GM18499 (cell line): ENCODE measurements at regions not wholly inside any gene's neighbourhood (a gene's known extent, or its start where the extent isn't known, plus 50 kb on each side); places are given as distances from the start of the nearest gene placed in this dataset.

Experiments used
- ATAC-seq: cut with Tn5 transposase; IDR thresholded peaks from one replicate; pipeline ENCODE4 v1.9.1; 2021; ENCODE audit warnings: moderate number of reproducible peaks; ENCODE audit not compliant: insufficient read depth, unreplicated experiment

DNA sequence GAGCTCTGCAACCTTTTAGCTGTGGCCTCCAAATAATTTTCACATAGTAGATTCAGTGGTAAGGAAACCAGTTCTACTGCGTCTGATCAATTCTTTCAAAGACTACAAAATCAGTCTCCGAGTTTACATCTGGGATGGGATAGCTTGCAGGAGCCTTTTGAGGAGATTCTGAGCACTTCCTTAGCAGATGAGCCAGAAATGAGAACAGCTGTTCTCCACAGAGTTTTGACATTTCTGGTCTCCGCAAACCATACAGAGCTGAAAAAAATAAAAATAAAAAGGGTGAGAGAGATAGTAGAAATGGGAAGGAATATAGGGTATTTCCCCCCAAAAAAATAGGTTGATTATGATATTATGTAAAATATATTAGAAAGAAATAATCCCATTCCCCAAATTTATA, 119.3 kb downstream of the LYPLAL1 start:
- ATAC-seq = no peak

DNA sequence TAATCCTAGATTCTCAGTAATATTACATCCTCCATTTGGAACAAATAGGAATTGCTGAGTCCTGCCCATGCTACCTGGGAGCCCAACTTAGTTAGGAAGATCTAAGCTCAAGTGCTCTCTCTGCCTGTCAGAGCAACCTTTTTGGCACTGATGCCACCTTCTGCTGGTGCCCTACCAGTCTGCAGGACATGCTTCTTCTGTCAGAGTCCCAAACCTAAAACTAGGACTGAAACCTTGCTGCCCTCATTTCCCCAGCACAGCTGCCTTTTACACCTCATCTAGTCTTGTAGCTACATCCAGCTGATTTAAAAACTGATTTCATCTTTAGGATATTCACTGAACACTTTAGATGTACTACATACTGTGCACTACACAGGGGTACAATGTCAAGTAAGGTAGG, 118.7 kb downstream of the LYPLAL1 start:
- ATAC-seq = no peak

DNA sequence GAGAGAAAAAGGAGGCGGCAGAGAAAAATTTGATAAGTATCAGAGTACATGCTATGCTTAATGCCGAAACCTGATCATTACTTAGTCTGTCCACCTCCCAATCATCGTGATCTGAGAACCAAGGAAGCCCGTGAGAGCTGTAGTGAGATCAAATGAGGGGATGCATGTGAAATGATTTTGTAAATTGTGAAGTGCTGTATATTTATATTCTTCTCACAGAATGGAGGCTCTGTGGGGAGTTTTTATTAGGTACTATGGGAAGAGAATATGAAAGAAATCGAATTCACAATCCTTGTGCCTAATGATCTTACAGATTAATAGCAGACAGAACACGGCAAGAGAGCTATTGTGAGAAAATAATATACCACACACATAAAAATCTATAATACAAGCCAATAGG, 115.5 kb downstream of the LYPLAL1 start:
- no peak for ATAC-seq

DNA sequence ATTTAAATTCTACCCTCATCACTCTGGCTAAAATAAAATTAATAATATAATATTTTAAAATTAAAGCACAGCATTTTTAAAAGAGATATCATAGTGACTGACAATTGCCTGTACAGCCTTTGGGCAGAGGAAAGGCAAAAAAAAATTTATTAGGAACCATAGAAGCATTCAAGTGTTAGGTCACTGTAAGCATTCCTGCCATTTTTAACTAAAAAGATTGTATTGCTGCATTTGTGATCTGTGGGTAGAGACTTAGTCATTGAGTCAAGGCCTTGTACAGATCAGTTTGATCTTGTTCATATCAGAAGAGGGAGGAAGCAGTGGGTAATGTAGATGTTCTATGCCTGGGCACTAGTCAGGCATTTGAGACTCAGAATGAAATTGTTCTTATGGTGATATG, 109.9 kb downstream of the LYPLAL1 start:
- no peak for ATAC-seq

DNA sequence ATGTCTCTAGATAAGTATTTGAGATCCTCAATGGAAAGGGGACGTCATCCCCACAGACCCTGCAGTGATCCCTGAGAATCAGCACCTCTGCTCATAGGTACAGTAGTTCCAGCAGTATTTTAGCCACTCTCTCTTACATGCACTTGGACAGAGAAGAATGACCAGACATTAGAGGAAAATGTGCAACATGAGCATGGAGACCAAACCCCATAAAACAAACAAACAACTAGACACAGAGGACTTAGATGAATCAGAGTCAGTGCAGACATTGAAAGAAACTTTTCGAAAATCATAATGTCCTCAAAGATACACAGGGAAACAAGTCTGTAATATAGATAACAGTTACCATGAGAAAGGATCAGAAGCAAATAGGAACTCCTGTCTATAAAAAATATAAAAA, 108.2 kb downstream of the LYPLAL1 start:
- no peak for ATAC-seq

DNA sequence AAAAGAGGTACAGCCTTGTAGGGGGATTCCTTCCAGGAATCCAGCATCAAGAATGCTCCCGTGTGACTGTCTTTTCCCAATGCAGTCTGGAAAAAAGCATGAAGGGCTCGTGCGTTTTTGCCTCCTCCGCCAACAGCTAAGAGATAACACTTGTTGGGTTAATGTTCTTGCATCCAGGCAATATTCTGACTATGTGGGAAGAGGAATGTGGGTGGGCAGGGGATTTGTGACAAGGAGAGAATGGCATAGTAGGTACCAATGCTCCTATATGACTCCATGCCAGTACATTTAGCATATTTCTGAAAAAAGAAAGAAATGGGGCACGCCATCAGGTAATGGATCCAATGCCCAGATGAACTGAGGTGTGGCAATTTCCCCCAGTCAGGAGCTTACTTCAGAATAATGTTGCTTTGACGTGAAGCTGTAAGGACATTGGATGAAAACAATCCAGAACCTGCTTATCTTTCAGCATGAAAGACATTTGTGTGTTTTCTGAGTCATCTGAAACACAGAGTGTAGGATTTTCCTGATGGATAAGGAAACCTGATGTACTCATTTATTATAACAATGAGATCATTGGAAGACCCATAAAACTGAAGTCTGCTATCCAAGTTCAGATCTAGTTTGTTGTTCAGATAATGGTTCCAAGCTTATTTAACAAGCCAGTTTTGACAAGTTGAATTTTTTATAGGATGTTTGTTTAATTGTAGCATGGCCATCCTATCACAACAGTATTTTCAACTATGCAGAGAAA, 105.5 kb downstream of the LYPLAL1 start:
- ATAC-seq = no peak

DNA sequence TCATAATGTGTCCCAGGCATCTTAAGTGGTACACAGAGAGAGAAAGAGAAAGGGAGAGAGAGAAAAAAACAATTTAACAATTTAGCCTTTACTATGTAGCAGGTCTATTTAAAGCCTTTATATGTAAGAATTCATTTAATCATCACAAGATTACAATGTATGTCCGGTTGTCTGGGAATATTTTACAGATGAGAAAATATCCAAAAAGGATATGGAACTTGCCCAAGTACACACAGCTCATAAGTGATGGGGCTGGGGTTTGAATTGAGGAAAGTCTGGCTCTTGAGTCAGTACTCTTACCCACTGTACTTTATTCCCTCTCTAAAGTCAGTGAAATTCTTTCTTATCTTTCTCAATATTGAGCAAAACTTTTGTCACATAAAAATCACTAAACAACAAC, 104.6 kb downstream of the LYPLAL1 start:
- ATAC-seq = no peak

DNA sequence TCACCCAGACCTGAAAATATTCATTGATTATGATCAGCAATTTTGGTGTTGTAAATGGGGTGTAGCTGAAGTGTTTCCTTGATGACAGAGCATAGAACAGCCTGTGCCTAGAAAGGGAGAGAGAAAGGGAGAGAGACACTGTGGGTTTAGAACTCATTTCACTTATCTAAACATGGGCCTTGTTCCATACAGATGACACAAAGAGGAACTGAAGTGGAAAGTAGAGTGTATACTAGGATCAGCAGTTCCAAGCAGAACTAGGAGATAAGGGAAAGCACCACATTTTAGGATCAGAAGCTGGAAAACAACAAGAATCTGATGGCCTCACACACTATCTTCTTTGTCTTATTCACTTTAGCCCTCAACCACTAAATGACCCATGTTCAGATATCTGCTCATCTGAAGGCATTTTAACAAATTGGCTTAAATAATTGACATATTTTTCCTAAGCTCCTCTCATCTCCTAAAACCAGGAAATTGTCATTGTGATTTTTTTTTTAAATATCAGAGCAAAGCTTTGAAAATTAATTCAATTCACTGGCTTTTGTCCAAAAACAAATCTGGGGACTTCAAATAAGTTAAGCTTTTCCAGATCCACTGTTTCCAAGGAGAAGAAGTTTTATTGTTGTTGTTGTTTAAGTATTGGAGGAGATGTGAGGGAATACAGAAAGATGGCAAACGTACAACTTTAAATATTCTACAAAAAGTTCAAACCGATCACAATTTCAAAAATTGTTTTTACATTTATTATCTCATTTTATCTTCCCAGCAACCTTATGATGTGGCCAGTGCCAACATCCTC, 103.8 kb downstream of the LYPLAL1 start:
- no peak for ATAC-seq

DNA sequence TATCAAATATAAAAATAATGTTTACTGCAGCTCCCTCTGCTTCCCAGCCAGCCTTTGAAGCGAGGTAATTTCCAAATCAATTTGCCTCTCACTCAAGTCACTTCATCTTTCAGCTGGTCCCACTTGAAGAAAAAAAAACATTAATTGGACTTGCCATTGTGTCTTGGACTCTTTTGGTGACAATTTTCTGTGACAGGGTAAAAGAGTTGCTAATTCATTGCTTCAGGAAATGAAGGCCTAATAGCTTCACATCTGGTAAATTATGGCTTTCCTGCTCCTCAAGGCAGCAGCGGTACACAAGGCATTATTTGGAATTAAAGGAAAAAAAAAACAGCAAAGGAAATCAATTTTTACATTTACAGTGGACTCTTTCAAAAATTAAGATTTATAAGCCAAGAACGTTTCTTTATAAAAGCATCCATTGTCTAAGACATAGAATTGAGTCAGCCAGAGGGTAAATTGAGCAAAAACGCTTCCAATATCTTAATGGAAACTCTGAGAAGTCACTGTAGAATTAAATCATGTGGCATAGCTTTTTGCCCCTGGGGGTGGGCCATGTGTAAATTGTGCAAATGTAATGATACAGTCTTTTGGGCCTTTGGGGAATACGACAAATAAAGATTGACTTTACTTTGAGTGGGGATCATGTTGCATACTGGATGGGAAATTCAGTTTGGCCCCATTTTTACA, 102.5 kb downstream of the LYPLAL1 start:
- no peak for ATAC-seq

DNA sequence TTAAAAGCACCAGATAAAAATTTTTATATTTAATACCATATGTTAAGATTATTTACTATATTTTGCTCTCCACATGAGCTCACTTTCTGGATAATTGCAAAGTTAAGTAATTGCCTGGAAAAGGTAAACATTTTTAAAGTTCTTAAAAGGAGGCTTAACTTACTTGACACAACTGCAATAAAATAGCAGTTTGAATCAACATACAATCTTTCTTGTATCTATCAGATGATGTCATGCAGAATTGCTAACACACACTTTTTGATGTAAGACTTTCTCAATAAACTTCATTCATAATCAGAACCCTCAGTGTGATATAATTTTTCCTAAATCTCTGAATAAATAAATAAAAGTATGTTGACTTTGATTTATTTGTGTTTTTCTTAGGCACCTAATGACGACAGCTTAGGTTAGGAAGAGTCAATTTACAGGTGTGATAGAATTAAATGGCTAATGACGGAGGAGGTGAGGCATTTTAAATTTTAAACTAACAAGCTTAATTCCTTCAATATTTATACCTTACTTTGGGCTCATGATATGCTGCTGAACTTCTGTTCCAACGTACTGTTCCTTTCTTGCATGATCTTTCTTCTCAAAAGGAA, 99.5 kb downstream of the LYPLAL1 start:
- ATAC-seq = no peak

DNA sequence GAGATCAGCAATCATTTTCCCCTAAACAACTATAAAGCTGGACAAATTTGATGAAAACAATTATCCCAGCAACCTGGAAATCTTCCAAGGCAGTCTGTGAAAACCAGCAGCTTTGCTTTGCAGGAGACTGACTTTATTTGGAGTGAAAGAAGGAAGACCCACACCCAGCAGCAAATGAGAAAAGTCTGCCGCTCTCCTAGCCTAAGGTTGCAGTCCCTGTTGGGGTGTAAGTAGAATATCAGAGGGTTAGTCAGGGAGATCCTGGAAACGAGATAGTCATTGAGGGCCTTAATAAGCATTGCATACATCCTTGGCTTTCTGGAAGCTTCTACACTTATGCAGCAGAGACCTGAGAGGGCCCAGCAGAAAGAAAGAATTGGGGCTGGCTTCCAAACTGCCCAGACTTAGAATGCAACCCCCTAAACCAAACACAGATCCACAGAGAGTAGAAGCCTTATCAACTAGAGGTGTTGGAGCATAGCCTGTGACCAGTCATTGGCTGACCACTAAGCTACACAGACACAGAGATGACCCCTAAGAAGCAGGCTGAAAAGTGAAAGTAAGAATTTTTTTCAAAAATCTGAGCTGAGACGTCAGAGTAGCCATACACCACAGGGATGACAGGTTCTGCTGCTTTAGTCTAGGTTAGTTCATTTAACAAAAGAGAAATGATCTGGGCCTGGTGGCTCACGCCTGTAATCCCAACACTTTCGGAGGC, 98.3 kb downstream of the LYPLAL1 start:
- no peak for ATAC-seq

DNA sequence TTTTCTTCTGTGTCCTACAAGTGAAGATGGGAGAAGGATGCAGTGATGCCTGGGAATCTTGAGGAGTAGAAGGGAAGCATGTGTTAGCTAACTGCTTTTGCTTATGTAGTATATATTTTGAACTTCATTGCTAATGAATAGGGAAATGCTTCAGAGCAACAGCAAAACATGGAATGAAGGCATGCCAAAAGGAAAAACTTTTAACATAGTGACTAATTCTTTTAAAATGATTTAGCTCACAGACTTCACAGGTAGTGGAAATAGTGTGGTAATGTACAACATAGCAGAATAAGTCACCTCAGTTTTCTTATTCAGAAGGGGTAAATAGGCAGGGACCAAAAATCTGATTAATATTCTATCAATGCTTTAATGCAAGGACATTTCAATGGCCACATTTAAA, 95.5 kb downstream of the LYPLAL1 start:
- no peak for ATAC-seq

DNA sequence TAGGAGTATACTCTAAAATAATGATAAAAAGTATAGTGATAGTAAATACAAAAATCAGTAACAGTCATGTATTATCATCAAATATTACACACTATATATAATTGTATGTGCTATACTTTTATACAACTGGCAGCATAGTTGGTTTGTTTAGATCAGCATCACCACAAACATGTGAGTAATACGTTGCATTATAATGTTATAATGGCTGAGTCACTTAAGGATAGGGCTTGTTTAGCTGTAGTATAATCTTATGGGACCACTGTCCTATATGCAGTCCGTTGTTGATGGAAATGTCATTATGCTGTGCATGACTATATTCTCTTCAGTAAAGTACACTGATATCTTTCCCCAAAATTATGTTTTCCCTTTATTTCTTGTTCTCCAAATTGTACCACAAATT, 92.8 kb downstream of the LYPLAL1 start:
- ATAC-seq = no peak

DNA sequence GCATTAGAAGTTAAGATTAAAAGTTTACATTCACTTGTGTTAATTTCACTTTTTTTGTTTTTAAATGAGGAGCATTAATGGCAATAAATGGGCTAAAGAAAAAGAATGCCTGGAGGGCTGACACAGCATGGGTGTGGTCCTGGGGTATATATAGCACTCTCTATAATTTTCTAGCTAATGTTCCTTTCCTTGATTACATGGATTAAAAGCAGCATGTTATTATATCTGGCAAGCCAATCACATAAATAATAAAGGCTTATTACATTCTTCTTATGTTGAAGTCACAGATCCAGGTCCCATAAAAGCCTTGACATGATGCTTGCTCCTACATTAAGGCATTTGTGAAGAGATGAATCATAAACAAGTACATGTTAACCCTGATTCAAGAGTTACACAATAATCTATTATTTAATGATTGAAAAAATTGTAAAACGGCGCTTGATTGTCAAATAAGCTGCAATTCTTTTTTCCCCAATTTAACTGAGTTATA, 91.4 kb downstream of the LYPLAL1 start:
- ATAC-seq = no peak

DNA sequence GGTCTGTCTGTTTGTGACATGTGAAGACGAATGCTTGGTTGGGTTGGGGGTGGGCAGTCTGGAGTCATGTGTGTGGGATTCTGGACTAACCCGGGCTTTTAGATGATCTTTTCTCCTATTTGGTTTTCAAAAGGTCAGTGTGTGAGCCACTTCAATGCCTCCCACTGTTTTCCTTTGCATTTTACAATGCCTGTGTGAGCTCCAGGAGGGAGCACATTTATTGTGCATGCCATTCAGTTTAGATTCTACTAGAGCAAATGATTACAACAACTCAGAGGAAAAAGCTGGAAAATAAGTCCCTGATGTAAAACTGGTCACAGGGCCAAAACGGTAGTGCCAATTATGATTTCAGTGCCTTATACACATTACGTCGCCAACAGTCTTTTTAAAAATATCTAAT, 90.9 kb downstream of the LYPLAL1 start:
- ATAC-seq = no peak
